Thoracic aorta (tissue), 2 donors: ENCODE measurements at regions not wholly inside any gene's neighbourhood (a gene's known extent, or its start where the extent isn't known, plus 50 kb on each side); places are given as distances from the start of the nearest gene placed in this dataset.

Experiments used
- ATAC-seq: fragments of 150-250 bp; one replicate; pipeline ENCODE4 v1.8.0; 2017; ENCODE audit warnings: low read depth; ENCODE audit not compliant: insufficient number of reproducible peaks, low FRiP score
- DNase-seq: peaks from one replicate; pipeline ENCODE4 v3.0.0-alpha.2; 2020; ENCODE audit warnings: low spot score
- H3K27ac ChIP-seq, 2 donors: fragments of 200-600 bp; sonication (generic); 1 replicate in 1 of 2; 2 replicates in 1 of 2; pipeline ENCODE4 v1.5.1; 2016; ENCODE audit warnings: mild to moderate bottlenecking in 2 of 2, moderate library complexity in 2 of 2
- H3K27me3 ChIP-seq: fragments of 200-600 bp; sonication (generic); replicated peaks from 2 replicates; pipeline ENCODE4 v1.6.0; 2016; ENCODE audit warnings: mild to moderate bottlenecking; ENCODE audit not compliant: insufficient read depth
- H3K36me3 ChIP-seq: fragments of 200-600 bp; sonication (generic); one replicate; pipeline ENCODE4 v1.5.1; 2016
- H3K4me1 ChIP-seq, 2 donors: fragments of 200-600 bp; sonication (generic); 1 replicate in 1 of 2; 2 replicates in 1 of 2; pipeline versions ENCODE4 v1.5.1 to v1.6.0; 2016; ENCODE audit warnings: low read depth in 2 of 2, mild to moderate bottlenecking in 1 of 2; ENCODE audit not compliant: control insufficient read depth in 1 of 2
- H3K4me3 ChIP-seq: fragments of 200-600 bp; sonication (generic); 2 replicates; pipeline ENCODE4 v1.5.1; 2016; ENCODE audit warnings: mild to moderate bottlenecking
- H3K9me3 ChIP-seq: fragments of 200-600 bp; sonication (generic); 2 replicates; pipeline ENCODE4 v1.5.1; 2016
- CTCF ChIP-seq: fragments of 200-600 bp; sonication (generic); IDR thresholded peaks from one replicate; pipeline ENCODE4 v1.5.1; 2019; ENCODE audit warnings: antibody characterized with exemption

DNA sequence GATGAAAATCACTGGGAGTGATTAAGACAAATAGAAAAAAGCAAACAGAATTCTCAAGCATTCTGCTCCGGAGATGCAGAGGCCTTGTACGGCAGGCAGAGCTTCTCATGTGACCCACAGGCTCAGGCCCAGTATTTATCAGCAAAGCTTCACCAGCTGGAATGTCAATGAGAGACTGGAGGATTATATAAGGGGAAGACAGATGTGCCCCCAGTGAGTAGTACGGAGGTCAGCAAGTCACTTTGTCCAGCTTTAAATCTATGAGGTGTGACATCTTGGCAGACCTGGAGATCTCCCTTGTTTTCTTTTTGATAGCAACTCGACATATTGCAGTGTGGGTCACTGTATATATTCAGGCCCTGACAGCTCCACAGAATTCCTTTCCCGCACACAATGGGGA lies 106.8 kb downstream of the HHIPL2 start:
- Histone ChIP-seq H3K4me1 (no peaks in the 10 kb centered on the region), H3K27me3 (no peaks in the 10 kb centered on the region), H3K4me3 (no peak overlapping the region), H3K9me3 (no peaks in the 10 kb centered on the region), H3K27ac (no peak overlapping the region), H3K36me3 (no peaks in the 10 kb centered on the region)
- no peak for TF ChIP-seq CTCF
- ATAC-seq (no peak), DNase-seq (no peak)

GRCh38 chr1:222424826-222425225 lies 123.1 kb downstream of the HHIPL2 start:
- Histone ChIP-seq H3K4me1 (no peaks in the 10 kb centered on the region), H3K27me3 (no peaks in the 10 kb centered on the region), H3K4me3 (no peak overlapping the region), H3K36me3 (no peaks in the 10 kb centered on the region), H3K9me3 (peaks cover 7% of the 10 kb centered on the region), H3K27ac (no peak overlapping the region)
- no peak for TF ChIP-seq CTCF
- DNase-seq (no peak), ATAC-seq (no peak)

GRCh38 chr1:222421380-222421779 lies 126.5 kb downstream of the HHIPL2 start:
- Histone ChIP-seq H3K36me3 (no peaks in the 10 kb centered on the region), H3K4me1 (no peaks in the 10 kb centered on the region), H3K27me3 (no peaks in the 10 kb centered on the region), H3K4me3 (no peak overlapping the region), H3K27ac (no peak overlapping the region), H3K9me3 (peaks cover 7% of the 10 kb centered on the region)
- no peak for TF ChIP-seq CTCF
- no peak for ATAC-seq
- DNase-seq = no peak

- Histone ChIP-seq H3K4me3 (no peak overlapping the region), H3K27me3 (no peaks in the 10 kb centered on the region), H3K4me1 (no peaks in the 10 kb centered on the region), H3K27ac (no peak overlapping the region), H3K9me3 (peaks cover 2% of the 10 kb centered on the region), H3K36me3 (no peaks in the 10 kb centered on the region)
- TF ChIP-seq CTCF = no peak
- ATAC-seq = no peak
- DNase-seq = no peak
Measured at GRCh38 chr1:222420633-222421032, 127.3 kb downstream of the HHIPL2 start.

DNA sequence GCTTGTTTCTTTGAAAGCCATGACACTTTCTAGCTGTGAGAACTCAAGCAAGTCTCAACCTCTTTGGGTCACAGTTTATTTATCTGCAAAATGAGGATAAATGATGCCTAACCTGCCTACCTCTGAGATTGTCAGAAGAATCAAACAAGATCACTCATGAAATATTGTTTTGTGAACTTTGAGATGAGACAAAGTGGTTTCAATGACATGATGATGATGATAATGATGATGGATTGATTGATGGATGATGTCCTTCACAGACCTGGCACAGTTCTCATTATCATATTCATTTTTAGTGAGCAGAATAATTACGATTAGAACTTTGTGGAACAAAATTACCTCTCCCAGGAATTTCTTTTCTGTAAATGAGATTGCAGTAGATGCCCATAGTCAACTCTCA lies 129.2 kb downstream of the HHIPL2 start:
- Histone ChIP-seq H3K4me3 (no peak overlapping the region), H3K27ac (no peak overlapping the region)
- TF ChIP-seq CTCF = no peak

More for the DNA sequence above, 129.2 kb downstream of the HHIPL2 start:
- H3K4me1 ChIP-seq = no peaks in the 10 kb centered on the region
- no peak for DNase-seq
- no peaks in the 10 kb centered on the region for H3K27me3 ChIP-seq
- H3K36me3 ChIP-seq = no peaks in the 10 kb centered on the region
- ATAC-seq = no peak
- no peaks in the 10 kb centered on the region for H3K9me3 ChIP-seq
